OCI-LY7 (cell line): ENCODE measurements at regions not wholly inside any gene's neighbourhood (a gene's known extent, or its start where the extent isn't known, plus 50 kb on each side); places are given as distances from the start of the nearest gene placed in this dataset.

ENCODE experiments used
- CTCF ChIP-seq: fragments of 200-600 bp; sonication (generic); conservative IDR thresholded peaks from 2 replicates; pipeline ENCODE4 v1.5.1; 2014; ENCODE audit warnings: mild to moderate bottlenecking, antibody characterized with exemption, low read length, moderate library complexity, mixed read lengths
- EZH2phosphoT487 ChIP-seq: fragments of 200-600 bp; sonication (generic); IDR thresholded peaks from 2 replicates; pipeline ENCODE4 v1.6.1; 2018; ENCODE audit warnings: low read depth, borderline replicate concordance, mild to moderate bottlenecking, mixed run types, antibody characterized with exemption, low read length, moderate library complexity, mixed read lengths

GRCh38 chr4:29047341-29048041 is 1672.7 kb upstream of the PCDH7 start:
- TF ChIP-seq CTCF, result no peak
- no peak for TF ChIP-seq EZH2phosphoT487
